Natural killer cell (primary cell): ENCODE measurements at regions not wholly inside any gene's neighbourhood (a gene's known extent, or its start where the extent isn't known, plus 50 kb on each side); places are given as distances from the start of the nearest gene placed in this dataset.
A peak's percentile ranks its signal among the peaks of the same experiment; 100 is the strongest.

Experiments
- ATAC-seq, 3 donors: fragments of 150-1000 bp in 2 of 3; fragments of 200-7000 bp in 1 of 3; cut with Tn5 transposase; 1 replicate in 1 of 3; 2 replicates in 2 of 3; pipeline ENCODE4 v1.10.0; 2021; ENCODE audit warnings: mild to moderate bottlenecking in 2 of 3, moderate library complexity in 2 of 3
- DNase-seq, 2 donors: peaks; one replicate each; pipeline versions ENCODE4 v3.0.0 to v3.0.0-alpha.2; 2013 to 2021; ENCODE audit warnings: mixed read lengths in 1 of 2
- H3K27ac ChIP-seq: one replicate; pipeline ENCODE4 v1.5.1; 2013; ENCODE audit warnings: mild to moderate bottlenecking, low read length
- H3K27me3 ChIP-seq: one replicate; pipeline ENCODE4 v1.6.1; 2013; ENCODE audit warnings: low read length; ENCODE audit not compliant: control insufficient read depth, insufficient read depth
- H3K36me3 ChIP-seq: one replicate; pipeline ENCODE4 v1.6.1; 2013; ENCODE audit warnings: low read length; ENCODE audit not compliant: control insufficient read depth, insufficient read depth
- H3K4me1 ChIP-seq: one replicate; pipeline ENCODE4 v1.6.1; 2013; ENCODE audit warnings: low read length; ENCODE audit not compliant: control insufficient read depth, insufficient read depth
- H3K4me3 ChIP-seq: one replicate; pipeline ENCODE4 v1.5.1; 2013; ENCODE audit warnings: low read length
- H3K9me3 ChIP-seq: one replicate; pipeline ENCODE4 v1.6.1; 2013; ENCODE audit warnings: low read length; ENCODE audit not compliant: control insufficient read depth, insufficient read depth
- H3K27ac Mint-ChIP-seq, 2 donors: one replicate each; pipeline ENCODE4 v1.8.0; 2022; ENCODE audit warnings: mild to moderate bottlenecking in 2 of 2, mixed read lengths in 2 of 2, moderate library complexity in 1 of 2
- H3K27me3 Mint-ChIP-seq, 2 donors: one replicate each; pipeline ENCODE4 v1.8.0; 2022; ENCODE audit warnings: low read depth in 2 of 2, mixed read lengths in 2 of 2
- H3K36me3 Mint-ChIP-seq: one replicate; pipeline ENCODE4 v1.8.0; 2022; ENCODE audit warnings: mixed read lengths
- H3K4me1 Mint-ChIP-seq, 2 donors: one replicate each; pipeline ENCODE4 v1.8.0; 2022; ENCODE audit warnings: mixed read lengths in 2 of 2
- H3K4me3 Mint-ChIP-seq: one replicate; pipeline ENCODE4 v1.8.0; 2022; ENCODE audit warnings: mild to moderate bottlenecking, moderate library complexity, mixed read lengths
- H3K9me3 Mint-ChIP-seq, 2 donors: one replicate each; pipeline ENCODE4 v1.8.0; 2022; ENCODE audit warnings: mixed read lengths in 2 of 2
- CTCF ChIP-seq: fragments of 200-600 bp; IDR thresholded peaks from one replicate; pipeline ENCODE4 v1.8.0; 2022; ENCODE audit warnings: antibody characterized with exemption
- WGBS: methylation state at CpG from one replicate; pipeline ENCODE4 v1.1.7; 2013; ENCODE audit warnings: missing lambda C conversion rate; ENCODE audit not compliant: insufficient coverage; 5-methylcytosine and 5-hydroxymethylcytosine counted together
- intact Hi-C: fragments of 100-400 bp; cut with micrococcal nuclease; formaldehyde crosslinking; loops from one replicate; pipeline ENCODE4 v1.14.2; 2022

GRCh38 chr11:81669935-81670543 is 1063.6 kb downstream of the FAM181B start:
- ATAC-seq (no peak), DNase-seq (no peak)
- Histone ChIP-seq H3K27ac (no peak overlapping the region), H3K4me1 (no peaks in the 10 kb centered on the region), H3K9me3 (no peaks in the 10 kb centered on the region), H3K4me3 (no peak overlapping the region), H3K36me3 (no peaks in the 10 kb centered on the region), H3K27me3 (no peaks in the 10 kb centered on the region)
- H3K36me3 Mint-ChIP-seq: no peaks in the 10 kb centered on the region
- no peak for TF ChIP-seq CTCF
- no peaks in the 10 kb centered on the region for H3K27me3 Mint-ChIP-seq
- H3K4me3 Mint-ChIP-seq: no peak overlapping the region
- H3K9me3 Mint-ChIP-seq: peaks cover 0 to 6% of the 10 kb centered on the region in 2 donors
- no peak overlapping the region for H3K27ac Mint-ChIP-seq
- 100% methylated on average over 1 of the region's 1 CpG for WGBS
- H3K4me1 Mint-ChIP-seq: no peaks in the 10 kb centered on the region
- intact Hi-C loops: no loop called here

GRCh38 chr11:81658722-81659121 is 1074.9 kb downstream of the FAM181B start:
- H3K27me3 ChIP-seq: no peaks in the 10 kb centered on the region
- ATAC-seq (no peak), DNase-seq (peak in 1 of 2 donors; percentile 7)
- 42% methylated on average over 1 of the region's 1 CpG for WGBS
- no peak overlapping the region for H3K4me3 ChIP-seq
- H3K27ac Mint-ChIP-seq: no peak overlapping the region
- no peaks in the 10 kb centered on the region for H3K9me3 ChIP-seq
- H3K4me1 ChIP-seq: no peaks in the 10 kb centered on the region
- no peak overlapping the region for H3K27ac ChIP-seq
- intact Hi-C loops: no loop called here
- no peaks in the 10 kb centered on the region for H3K36me3 Mint-ChIP-seq
- H3K27me3 Mint-ChIP-seq: no peaks in the 10 kb centered on the region
- H3K9me3 Mint-ChIP-seq: peaks cover 4 to 11% of the 10 kb centered on the region in 2 donors
- no peak overlapping the region for H3K4me3 Mint-ChIP-seq
- no peak for TF ChIP-seq CTCF
- no peaks in the 10 kb centered on the region for H3K4me1 Mint-ChIP-seq
- no peaks in the 10 kb centered on the region for H3K36me3 ChIP-seq

DNA sequence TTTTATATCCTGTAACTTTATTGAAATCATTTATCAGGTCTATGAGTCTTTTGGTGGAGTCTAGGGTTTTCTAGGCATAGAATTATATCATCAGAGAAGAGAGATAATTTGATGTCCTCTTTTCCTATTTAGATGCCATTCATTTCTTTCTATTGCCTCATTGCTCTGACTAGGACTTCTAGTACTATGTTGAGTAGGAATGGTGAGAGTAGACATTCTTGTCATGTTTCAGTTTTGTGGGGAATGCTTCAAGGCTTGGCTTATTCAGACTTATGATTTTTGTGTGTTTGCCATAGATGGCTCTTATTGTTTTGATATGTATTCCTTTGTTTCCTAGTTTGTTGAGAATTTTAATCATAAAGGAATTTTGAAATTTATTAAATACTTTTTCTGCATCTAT is 1078.3 kb downstream of the FAM181B start:
- DNase-seq (no peak), ATAC-seq (no peak)
- no peak overlapping the region for H3K4me3 ChIP-seq
- H3K9me3 Mint-ChIP-seq: peaks cover 2 to 11% of the 10 kb centered on the region in 2 donors
- no peak overlapping the region for H3K27ac ChIP-seq
- H3K36me3 Mint-ChIP-seq: no peaks in the 10 kb centered on the region
- intact Hi-C loops: no loop called here
- TF ChIP-seq CTCF: no peak
- no peak overlapping the region for H3K27ac Mint-ChIP-seq
- H3K9me3 ChIP-seq: no peaks in the 10 kb centered on the region
- H3K4me1 ChIP-seq: no peaks in the 10 kb centered on the region
- no peak overlapping the region for H3K4me3 Mint-ChIP-seq
- H3K4me1 Mint-ChIP-seq: no peaks in the 10 kb centered on the region
- H3K27me3 ChIP-seq: no peaks in the 10 kb centered on the region
- no peaks in the 10 kb centered on the region for H3K27me3 Mint-ChIP-seq
- no peaks in the 10 kb centered on the region for H3K36me3 ChIP-seq

- DNase-seq: no peak
- Histone ChIP-seq H3K9me3 (no peaks in the 10 kb centered on the region), H3K27me3 (no peaks in the 10 kb centered on the region), H3K27ac (no peak overlapping the region), H3K36me3 (no peaks in the 10 kb centered on the region), H3K4me1 (no peaks in the 10 kb centered on the region), H3K4me3 (no peak overlapping the region)
- WGBS: 71% methylated on average over 2 of the region's 3 CpGs
- H3K27me3 Mint-ChIP-seq: no peaks in the 10 kb centered on the region
- ATAC-seq: no peak
- H3K36me3 Mint-ChIP-seq: no peaks in the 10 kb centered on the region
- intact Hi-C loops: no loop called here
- TF ChIP-seq CTCF: no peak
- no peak overlapping the region for H3K4me3 Mint-ChIP-seq
- H3K27ac Mint-ChIP-seq: no peak overlapping the region
- H3K4me1 Mint-ChIP-seq: peaks cover 0 to 4% of the 10 kb centered on the region in 2 donors
- H3K9me3 Mint-ChIP-seq: no peaks in the 10 kb centered on the region
Observed at GRCh38 chr11:81647374-81647773, 1086.3 kb downstream of the FAM181B start.
